ENCODE measurements at regions not wholly inside any gene's neighbourhood (a gene's known extent, or its start where the extent isn't known, plus 50 kb on each side); places are given as distances from the start of the nearest gene placed in this dataset.

- no peak for TF ChIP-seq CTCF (IDR thresholded peaks at IDR 0.05)
- TF ChIP-seq POLR2A (IDR thresholded peaks at IDR 0.05): no peak
Measured at GRCh38 chrX:45778616-45779015, 577.9 kb upstream of the DIPK2B start.
